Left cardiac atrium (tissue), 4 donors: ENCODE measurements at regions not wholly inside any gene's neighbourhood (a gene's known extent, or its start where the extent isn't known, plus 50 kb on each side); places are given as distances from the start of the nearest gene placed in this dataset.

Source experiments
- ATAC-seq, 2 donors: fragments of 200-7000 bp; cut with Tn5 transposase; one replicate each; pipeline ENCODE4 v1.9.1; 2020; ENCODE audit warnings: mild to moderate bottlenecking in 2 of 2, moderate library complexity in 2 of 2
- DNase-seq: peaks from one replicate; pipeline ENCODE4 v3.0.0-alpha.2; 2020
- intact Hi-C, 2 donors: fragments of 100-400 bp; cut with DNase I; formaldehyde crosslinking; loops; one replicate each; pipeline versions ENCODE4 v1.14.1 to v1.15.1; 2022 to 2023
- donor health status: DM: no; HTN: yes; CAD: no.
- donor health status: DM: no; HTN: yes; CAD: no; lungs with severe emphysema.
- donor health status: DM: yes; HTN: yes; CAD: no.
- donor health status: Dilated cardiomyopathy.

DNA sequence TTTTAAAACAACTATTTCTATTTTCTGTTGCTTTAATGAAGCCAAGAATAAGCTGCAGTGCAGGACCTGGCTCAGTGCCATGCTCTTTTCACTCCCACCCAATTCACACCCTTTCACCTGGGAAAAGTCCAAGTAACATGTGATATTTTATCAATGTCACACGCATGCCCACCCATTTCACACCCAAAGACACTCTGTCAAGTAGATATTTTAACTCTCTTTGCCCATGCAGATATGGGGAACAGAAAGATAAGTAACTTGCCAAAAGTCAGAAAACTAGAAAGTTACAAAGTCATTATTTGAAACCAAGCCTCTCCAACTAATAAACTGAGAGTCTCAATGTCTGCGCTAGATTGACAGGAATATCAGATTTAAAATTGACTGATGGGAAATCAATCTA lies 706.7 kb upstream of the PHF14 start:
- intact Hi-C loops: no loop called here
- no peak for DNase-seq
- no peak for ATAC-seq

DNA sequence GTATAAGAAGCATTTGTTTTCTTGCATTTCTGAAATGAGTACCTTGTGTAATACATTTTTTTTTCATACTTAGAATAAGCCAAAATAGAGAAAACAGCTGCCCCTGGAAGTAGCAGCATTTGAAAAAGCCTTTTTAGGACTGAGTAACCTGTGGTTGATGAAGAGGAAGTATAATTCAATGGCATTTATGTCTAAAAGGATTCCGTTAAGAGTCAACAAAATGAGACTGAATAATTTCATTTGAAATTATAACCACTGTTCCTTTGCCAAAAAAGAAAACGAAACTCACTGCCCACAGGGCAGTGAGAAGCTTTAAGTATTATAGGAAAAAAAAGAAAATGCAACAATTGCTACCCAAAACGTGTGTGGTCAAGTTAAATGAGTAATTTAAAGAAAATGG lies 705.6 kb upstream of the PHF14 start:
- ATAC-seq (no peak), DNase-seq (no peak)
- intact Hi-C loops: no loop called here

DNA sequence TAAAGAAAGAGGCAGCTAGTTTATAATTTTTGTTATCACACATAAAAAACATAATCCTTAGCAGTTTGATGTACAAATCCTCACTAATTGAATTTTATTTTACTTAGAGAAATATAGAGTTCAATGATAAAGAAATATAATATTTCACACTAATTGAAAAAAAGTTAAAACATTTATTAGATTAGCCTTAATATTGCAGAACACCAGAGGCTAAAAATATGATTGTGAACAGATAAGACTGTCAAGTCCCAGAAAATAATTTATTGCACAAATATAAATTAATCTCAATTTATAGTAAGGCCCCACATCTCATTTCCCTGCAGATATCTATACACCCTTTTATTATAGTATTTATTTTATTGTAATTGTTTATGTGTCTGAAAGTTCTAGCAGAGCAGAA lies 690.8 kb upstream of the PHF14 start:
- intact Hi-C loops: no loop called here
- DNase-seq (no peak), ATAC-seq (no peak)

DNA sequence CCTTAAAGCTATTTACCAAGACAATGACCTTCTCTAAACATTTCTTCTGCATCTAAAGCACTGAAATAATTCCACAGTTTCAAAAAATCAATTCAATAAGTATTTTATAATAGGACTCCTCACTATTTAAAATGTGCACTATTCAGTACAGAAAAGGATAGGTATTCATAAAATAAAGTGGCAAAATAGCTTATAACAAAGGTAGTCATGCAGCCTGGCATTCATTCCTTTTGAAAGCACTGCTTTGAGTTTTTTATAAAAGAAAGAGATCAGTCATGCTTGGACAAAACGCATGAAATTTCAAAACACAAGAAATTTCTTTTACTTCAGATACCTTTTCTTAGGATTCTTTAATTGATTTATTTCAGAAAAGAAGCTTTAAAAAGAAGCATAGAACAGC lies 689.7 kb upstream of the PHF14 start:
- DNase-seq (no peak), ATAC-seq (no peak)
- intact Hi-C loops: no loop called here

DNA sequence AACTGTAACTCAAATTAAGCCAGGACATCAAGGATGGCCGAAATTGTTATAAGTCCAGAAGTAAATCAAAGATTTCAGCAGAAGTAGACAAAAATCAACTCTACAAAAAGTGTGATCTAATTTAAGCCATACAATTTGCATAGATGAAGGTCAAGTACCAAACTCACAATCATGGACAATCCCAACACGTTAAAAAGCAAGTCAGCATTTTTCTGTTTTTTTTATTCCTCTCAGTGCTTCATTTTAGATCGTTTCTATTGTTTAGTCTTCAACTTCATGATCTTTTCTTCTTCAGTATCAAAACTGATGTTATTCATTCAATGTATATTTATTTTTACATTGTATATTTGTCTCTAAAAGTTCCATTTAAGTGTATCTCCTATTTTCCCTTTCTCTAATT lies 674.3 kb upstream of the PHF14 start:
- DNase-seq: no peak
- ATAC-seq: no peak
- intact Hi-C loops: no loop called here

DNA sequence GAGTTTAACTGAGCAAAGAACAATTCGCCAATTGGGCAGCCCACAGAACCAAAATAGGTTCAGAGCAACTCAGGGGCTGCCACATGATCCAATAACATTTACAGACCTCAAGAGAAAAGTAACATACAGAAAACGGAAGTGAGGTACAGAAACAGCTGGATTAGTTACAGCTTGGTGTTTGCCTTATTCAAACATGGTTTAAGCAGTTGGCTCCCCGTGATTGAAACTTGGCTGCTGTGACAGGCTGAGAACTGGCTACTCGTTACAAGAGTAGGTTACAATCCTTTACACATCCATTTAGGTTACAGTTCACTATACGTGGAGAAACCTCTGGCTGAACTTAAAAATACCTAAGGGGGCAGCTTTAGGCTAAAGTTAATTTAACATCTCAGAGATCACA lies 673.1 kb upstream of the PHF14 start:
- intact Hi-C loops: no loop called here
- ATAC-seq (no peak), DNase-seq (no peak)

DNA sequence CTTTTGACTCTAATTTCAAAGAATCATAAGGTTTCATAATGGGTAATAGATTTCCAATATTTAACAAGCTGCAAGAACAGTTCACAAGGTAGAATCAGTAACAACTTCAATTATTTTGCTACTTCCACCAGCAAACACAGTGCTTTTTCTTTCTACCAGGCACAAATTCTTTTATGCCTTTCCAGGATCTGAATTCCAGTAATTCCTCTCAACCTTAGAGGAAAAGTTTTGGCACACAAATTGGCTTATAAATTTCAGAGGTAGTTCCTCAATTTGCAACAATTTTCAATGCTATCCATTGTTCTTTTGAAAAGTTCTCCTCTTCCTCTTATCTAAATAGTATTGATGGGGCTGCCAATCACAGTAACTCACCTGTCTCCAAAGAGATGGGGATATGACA lies 665.4 kb upstream of the PHF14 start:
- DNase-seq: no peak
- intact Hi-C loops: no loop called here
- no peak for ATAC-seq

DNA sequence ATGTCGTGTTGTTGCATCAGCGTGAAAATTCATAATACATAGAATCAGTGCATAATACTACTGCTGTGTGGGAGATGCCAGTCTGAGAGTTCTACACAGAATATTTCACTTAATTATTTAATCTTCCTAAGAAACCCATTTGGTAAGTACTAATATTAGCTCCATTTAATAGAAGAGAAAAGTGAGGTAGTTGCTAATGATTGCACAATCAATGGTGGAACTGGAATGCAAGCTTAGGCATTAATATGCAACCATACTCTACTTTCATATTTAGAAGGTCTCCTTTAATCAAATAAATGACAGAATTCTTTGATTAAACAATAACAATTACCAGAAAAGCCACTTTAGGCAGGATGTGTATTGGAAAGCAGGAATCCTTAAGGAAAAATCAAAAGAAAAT lies 660.7 kb upstream of the PHF14 start:
- DNase-seq: no peak
- intact Hi-C loops: no loop called here
- no peak for ATAC-seq

DNA sequence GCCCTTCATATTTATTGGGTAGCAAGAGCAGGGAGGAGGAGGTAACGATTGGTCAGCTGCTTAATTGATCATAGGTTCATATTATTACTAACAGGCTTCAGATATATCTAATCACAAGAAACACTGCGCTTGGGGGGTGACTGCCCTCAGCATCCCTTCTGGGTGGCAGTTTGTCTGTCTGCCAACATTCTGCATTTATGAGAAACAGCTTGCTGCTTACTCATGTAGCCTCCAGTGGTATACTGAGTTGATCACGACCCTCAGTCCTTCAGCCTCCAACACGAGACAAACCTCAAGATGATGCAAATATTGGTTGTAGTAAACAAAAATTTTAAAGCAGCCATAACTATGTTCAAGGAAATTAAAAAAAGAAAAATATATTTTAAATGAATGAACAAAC lies 657.8 kb upstream of the PHF14 start:
- ATAC-seq (no peak), DNase-seq (no peak)
- intact Hi-C loops: no loop called here

DNA sequence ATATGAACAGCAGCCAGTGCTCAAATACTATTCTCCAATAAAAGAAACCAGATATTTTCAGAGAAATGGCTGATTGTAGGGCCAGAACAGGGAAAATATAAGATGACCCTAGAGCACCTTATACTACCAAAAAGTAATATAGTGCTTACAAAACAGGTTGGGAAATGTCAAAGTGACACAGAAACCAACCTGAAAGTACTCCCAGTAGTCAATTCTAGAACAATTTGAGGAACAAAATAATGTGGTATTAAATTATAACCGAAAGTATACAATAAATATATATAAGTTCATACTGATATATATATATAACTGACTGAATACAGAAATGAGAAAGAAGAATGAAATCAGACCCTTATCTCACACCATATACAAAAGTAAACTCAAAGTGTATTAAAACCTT lies 657.2 kb upstream of the PHF14 start:
- intact Hi-C loops: no loop called here
- no peak for DNase-seq
- no peak for ATAC-seq

DNA sequence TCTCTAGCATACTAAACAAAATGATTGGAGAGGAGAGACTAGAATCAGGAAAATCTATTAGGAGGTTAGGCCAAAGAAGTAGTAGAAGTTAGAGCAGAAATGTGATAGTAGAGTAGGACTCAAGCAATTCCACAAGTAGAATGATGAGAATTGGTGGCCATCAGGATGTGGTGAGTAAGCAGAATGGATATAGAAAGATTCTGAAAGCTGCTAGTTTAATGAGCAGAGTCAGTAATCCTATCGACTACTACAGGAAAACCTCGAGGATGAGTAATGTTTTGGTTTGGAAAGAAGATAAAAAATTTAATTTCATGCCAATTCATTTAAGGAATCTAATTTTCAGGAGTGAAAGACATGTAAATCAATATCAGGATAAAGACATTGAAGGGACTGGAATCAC lies 648.3 kb upstream of the PHF14 start:
- intact Hi-C loops: no loop called here
- ATAC-seq: no peak
- DNase-seq: no peak

DNA sequence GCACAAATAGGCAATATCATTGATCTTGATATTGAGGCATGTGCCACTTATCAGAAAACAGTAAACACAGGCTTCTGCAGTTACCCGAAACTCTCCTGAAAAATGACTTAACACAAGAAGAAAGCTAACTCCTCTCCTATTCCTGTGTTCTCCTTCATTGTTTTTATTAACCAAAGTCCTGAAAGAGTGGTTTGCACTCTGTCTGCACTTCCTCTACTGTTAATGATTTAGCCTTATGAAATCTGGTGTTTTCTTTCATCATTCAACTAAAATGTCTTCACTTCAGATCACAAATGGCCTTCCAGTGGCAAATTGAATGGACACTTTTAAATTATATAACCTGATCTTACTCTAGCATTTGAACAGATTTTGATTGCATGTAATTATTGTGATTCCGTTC lies 630.6 kb upstream of the PHF14 start:
- DNase-seq: no peak
- ATAC-seq: no peak
- intact Hi-C loops: no loop called here

DNA sequence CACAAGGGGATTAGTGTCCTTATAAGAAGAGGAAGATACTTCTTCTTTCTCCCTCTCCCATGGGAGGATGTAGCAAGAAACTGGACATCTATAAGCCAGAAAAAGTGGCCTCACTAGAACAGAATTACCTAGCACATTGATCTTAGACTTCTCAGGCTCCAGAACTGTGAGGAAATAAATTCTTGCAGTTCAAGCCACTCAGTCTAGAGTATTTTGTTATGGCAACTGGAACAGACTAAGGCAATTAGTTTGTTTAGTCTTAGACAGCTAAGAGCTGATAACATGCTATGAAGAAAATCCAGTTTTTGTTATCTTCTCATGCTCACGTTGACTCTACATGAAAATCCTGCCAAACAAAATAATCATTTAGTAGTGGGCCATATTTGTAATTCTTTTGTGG lies 627.6 kb upstream of the PHF14 start:
- ATAC-seq (peak; percentile 27 to 63), DNase-seq (no peak)
- intact Hi-C loops: no loop called here

DNA sequence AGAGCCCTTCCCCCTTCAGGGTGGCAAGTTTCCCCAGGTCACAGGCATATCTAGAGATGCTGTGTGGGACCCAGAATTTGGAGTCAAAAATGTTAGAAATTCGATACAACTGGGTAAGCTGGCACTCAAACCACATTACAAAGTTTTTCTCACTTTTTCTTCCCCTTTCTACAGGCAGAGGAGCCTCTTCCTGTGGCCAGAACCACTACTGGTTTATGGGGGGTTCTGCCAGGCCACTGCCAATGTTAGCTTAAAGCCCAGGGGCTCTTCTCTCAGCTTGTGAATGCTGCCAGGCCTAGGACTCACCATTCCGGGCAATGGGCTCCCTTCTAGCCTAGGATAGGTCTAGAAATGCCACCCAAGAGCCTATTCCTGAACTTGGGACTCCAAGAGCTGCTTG lies 617.9 kb upstream of the PHF14 start:
- DNase-seq (no peak), ATAC-seq (no peak)
- intact Hi-C loops: no loop called here

DNA sequence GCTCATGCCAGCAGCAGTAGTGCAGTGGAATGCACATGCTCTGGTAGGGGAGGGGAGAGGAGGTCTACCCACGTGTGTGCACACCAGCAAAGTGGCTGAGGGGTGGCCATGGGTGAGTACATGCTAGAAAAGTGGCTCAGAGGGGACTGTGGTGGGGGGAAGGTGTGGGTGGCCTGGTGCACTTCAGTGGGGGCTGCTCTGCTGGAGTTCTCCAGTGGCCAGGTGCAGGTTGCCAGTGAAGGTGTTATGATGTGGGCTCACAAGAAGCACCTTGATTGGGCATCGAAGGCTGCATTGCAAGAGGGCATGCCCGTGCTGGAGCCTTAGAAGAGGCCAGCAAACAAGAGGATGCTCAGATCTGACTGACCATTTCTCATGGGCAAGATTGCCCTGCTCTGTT lies 613.6 kb upstream of the PHF14 start:
- ATAC-seq (no peak), DNase-seq (no peak)
- intact Hi-C loops: no loop called here

DNA sequence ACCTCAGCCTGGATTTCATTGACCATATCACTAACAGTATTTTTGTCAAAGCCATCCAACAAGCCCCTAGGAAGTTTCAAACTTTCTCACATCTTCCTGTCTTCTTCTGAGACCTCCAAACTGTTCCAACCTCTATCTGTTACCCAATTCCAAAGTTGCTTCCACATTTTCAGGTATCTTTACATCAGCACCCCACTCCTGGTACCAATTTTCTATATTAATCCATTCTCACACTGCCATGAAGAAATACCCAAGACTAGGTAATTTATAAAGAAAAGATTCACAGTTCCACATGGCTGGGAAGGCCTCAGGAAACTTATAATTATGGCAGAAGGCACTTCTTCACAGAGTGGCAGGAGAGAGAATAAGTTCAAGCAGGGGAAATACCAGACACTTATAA lies 571.9 kb upstream of the PHF14 start:
- intact Hi-C loops: no loop called here
- ATAC-seq: no peak
- DNase-seq: no peak

DNA sequence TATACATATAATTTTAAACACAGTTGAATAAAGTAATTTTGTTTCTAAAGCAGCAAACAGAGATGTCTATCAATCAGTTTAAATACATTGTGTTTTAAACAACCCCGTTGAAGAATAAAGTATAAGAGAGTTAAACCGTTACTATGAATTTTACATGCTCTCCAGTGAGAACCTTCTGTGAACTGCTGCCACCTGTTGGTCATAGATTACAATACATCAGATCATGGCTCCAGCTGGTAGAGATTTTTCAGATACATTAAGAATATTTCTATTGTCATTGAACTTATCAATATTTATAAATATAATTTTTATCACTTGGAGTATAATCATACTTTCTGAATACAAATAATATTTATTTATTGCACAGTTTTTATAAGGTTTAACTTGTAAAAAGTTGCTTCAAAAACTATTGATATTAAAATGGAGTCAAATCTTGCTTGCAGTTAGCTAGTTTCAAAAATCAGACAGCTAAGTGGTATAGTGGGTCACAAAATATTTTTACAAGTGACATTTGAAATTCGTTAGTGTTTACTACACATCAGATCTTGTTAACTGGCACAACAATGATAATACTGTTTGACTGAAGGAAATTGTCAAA lies 561.2 kb upstream of the PHF14 start:
- ATAC-seq (peak in 1 of 2 donors; percentile 61), DNase-seq (no peak)
- intact Hi-C loops: loop anchor here (5.0 to 10.0 kb wide), 3 partner anchors 388 to 1988 kb away; no protein-coding TSS in a partner anchor

DNA sequence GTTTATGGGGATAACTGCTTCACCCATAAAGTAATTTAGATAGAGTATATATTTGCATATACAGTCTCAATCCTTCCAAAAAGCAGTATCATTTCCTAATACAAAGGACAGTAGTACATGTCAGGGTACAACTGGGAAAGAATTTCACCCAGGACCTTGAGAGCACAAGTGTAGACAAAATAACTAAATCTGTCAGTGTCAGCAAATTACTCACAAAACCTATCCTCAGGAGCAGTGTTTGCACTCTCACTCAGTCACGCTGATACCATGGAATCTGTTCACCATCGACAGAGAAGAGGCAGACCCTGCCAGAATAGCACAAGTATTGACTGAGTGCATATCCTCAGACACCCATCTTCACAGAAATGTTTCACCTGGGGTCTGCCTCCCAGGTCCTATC lies 554.7 kb upstream of the PHF14 start:
- ATAC-seq: no peak
- intact Hi-C loops: loop anchor here (10.0 kb wide), 2 partner anchors 394 to 1994 kb away; no protein-coding TSS in a partner anchor
- no peak for DNase-seq

DNA sequence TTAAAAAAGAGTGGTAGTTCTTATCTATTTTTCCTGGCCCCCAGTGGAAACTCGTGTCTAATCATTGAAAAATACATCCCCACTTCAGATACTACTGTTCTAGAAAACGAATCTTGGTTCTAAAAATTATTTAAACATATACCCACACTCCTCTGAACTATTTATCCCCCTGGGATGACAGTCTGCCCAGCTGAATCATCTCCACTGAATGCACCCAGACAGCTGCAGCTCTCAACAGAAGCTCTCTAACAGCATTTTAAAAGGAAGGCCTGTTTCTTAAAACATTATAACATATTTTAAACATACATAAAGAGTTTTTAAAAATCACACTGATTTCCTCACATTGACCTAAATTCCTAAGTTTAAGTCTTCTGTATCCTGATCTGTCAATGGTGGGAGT lies 544.6 kb upstream of the PHF14 start:
- DNase-seq (no peak), ATAC-seq (no peak)
- intact Hi-C loops: no loop called here

DNA sequence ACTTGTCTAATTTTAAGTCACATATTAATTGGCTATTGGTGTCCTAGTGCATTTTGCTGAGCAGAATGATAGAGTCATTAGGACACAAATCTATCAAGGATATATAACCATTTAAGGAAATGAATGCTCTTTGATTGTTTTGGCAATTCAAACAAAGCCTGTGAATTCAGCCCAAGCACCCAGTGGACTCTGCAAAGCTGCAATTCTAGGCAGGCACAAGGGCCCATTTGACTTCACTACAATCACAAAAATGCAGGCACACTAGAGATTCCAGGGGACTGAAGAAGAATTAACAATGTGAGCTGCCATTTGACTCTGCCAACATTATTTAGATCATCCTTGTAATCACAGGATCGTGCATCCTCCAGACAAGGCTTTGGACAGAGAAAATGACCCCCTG lies 544.2 kb upstream of the PHF14 start:
- DNase-seq (no peak), ATAC-seq (no peak)
- intact Hi-C loops: no loop called here

DNA sequence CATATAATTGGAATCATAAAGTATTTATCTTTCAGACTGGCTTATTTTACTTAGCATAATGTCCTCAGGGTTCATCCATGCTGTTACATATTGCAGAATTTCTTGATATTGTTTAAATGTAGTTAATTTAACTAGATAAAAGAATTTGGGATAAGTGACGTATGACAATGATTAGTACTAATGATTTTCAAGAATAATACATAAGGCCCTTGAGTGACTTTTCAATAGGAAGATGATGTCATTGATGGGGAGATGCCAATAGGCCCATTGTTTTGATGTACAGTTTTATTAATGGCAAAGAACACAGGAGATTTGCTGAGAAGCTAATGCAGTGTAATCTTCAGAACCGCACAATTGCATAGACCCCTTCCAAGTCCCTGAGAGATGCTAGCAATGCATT lies 537.4 kb upstream of the PHF14 start:
- ATAC-seq (no peak), DNase-seq (no peak)
- intact Hi-C loops: no loop called here

DNA sequence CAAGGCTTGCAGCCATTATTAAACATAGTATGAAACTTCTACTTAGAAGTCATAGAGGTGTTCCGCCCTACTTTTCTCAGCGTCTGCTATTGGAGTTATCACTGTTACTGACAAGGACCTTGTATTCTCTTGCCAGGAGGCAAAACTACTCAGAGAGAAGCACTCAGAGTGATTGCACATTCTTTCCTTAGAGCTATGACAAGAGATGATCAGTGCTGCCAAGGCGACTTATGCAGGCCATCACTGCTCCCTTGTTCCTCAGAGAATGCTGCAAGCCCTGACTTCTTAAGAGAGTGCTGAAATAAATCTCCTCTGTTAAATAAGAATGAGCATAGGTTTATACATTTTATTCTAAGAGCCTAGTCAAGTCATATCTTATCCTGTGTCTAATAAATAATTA lies 534.6 kb upstream of the PHF14 start:
- DNase-seq: no peak
- ATAC-seq: no peak
- intact Hi-C loops: no loop called here
